ENCODE measurements at regions not wholly inside any gene's neighbourhood (a gene's known extent, or its start where the extent isn't known, plus 50 kb on each side); places are given as distances from the start of the nearest gene placed in this dataset.

- TF ChIP-seq CTCF (IDR thresholded peaks at IDR 0.05) = no peak
- no peak for TF ChIP-seq POLR2A (IDR thresholded peaks at IDR 0.05)
These were observed 190.2 kb upstream of the LRRC7 start for GRCh38 chr1:69377507-69377906.
